Testis (tissue), 2 donors: ENCODE measurements at regions not wholly inside any gene's neighbourhood (a gene's known extent, or its start where the extent isn't known, plus 50 kb on each side); places are given as distances from the start of the nearest gene placed in this dataset.
"Not testable (repeated sequence)": the region's sequence is repeated elsewhere in the genome, so short reads cannot be mapped to it uniquely, and the experiment has no call there.

Experiments used
- DNase-seq: peaks from one replicate; pipeline ENCODE4 v3.0.0-alpha.2; 2019
- H3K27ac ChIP-seq, 2 donors: fragments of 200-600 bp; sonication (generic); one replicate each; pipeline ENCODE4 v1.5.1; 2019
- H3K27me3 ChIP-seq: fragments of 200-600 bp; sonication (generic); one replicate; pipeline ENCODE4 v1.5.1; 2019
- H3K36me3 ChIP-seq: fragments of 200-600 bp; sonication (generic); one replicate; pipeline ENCODE4 v1.5.1; 2017; ENCODE audit warnings: low read depth; ENCODE audit errors: missing control alignments
- H3K4me1 ChIP-seq: fragments of 200-600 bp; sonication (generic); one replicate; pipeline ENCODE4 v1.5.1; 2019
- H3K4me3 ChIP-seq, 2 donors: fragments of 200-600 bp; sonication (generic); one replicate each; pipeline ENCODE4 v1.5.1; 2017 to 2019
- H3K9me3 ChIP-seq: fragments of 200-600 bp; sonication (generic); one replicate; pipeline ENCODE4 v1.5.1; 2017
- POLR2A ChIP-seq: fragments of 450-650 bp; IDR thresholded peaks from one replicate; pipeline ENCODE4 v1.6.1; 2017; ENCODE audit warnings: antibody characterized with exemption, mild to moderate bottlenecking, moderate library complexity
- WGBS, 2 donors: methylation state at CpG; one replicate each; pipeline ENCODE4 v1.1.5; 2018; 5-methylcytosine and 5-hydroxymethylcytosine counted together
- intact Hi-C: fragments of 100-400 bp; cut with DNase I; formaldehyde crosslinking; loops from one replicate; pipeline ENCODE4 v1.15.1; 2023; ENCODE audit warnings: low total_unique reads
- TF ChIP-seq, protein P1 (sequence below), 3 experiments: fragments of 450-650 bp in 2 of 3; fragments of 200-600 bp in 1 of 3; sonication (generic) in 1 of 3; IDR thresholded peaks; one replicate each; pipeline ENCODE4 v1.5.1; 2016 to 2019; ENCODE audit warnings: antibody characterized with exemption in 3 of 3, mild to moderate bottlenecking in 2 of 3, moderate library complexity in 1 of 3

DNA sequence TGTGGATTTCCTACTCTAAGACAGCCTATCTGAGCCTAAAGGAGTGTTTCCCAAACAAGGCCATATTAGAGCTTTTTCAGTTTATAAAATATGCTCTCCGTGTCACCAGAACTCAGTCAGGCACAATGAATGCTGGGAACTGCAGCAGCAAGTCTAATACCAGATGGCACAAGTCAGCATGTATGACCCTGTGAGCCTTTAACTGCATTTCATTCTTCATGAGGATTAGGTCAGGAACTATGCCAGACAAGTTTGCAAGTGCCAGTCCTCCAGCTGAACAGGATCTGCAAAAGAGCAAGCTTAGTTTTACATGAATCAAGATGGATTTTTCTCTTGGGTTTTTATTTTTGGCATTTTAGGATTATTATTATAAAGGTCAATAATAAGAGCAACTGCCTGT, 66.7 kb upstream of the SAMD5 start:
- TF ChIP-seq, protein P1, sequence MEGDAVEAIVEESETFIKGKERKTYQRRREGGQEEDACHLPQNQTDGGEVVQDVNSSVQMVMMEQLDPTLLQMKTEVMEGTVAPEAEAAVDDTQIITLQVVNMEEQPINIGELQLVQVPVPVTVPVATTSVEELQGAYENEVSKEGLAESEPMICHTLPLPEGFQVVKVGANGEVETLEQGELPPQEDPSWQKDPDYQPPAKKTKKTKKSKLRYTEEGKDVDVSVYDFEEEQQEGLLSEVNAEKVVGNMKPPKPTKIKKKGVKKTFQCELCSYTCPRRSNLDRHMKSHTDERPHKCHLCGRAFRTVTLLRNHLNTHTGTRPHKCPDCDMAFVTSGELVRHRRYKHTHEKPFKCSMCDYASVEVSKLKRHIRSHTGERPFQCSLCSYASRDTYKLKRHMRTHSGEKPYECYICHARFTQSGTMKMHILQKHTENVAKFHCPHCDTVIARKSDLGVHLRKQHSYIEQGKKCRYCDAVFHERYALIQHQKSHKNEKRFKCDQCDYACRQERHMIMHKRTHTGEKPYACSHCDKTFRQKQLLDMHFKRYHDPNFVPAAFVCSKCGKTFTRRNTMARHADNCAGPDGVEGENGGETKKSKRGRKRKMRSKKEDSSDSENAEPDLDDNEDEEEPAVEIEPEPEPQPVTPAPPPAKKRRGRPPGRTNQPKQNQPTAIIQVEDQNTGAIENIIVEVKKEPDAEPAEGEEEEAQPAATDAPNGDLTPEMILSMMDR (IDR thresholded peaks at IDR 0.05): no peak
- TF ChIP-seq POLR2A: no peak
- intact Hi-C loops: no loop called here

DNA sequence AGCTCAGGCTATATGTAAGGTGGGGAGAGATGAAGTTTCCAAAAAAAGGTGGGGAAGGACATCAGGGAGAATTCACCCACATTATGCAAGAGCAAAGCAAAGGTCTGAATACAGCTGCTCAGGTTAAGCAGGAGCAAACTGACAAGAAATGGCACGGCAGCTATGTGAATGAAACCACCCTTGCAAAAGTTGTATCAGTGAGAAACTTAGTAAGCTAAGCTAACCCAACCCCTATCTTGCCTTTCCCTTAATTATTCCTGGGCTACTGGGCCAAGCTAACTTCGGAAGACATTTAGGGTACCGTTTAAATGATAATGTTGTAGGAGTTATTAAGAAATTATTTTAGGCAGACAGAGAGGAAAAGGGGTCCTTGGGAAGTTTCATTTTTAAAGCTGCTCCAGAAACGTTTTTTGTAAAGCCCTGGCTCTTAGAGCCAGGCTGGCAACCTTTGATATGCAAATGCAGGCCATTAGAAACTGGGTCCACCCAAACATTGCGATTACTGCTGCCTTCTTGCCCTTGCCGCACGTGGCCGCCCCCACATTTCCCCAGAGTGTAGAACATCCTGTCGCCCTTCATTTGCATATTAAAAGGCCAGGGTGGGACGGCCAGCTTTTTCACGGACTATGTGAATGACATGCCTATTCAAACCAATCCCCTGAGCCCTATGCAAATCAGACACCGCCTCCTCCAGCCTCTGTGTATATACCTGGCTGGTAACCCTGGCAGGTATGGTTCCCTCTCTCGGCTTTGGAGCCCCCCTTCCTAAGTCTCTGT, 60.5 kb upstream of the SAMD5 start:
- Histone ChIP-seq H3K27ac (no peak overlapping the region), H3K27me3 (no peaks in the 10 kb centered on the region), H3K36me3 (no peaks in the 10 kb centered on the region), H3K4me1 (no peaks in the 10 kb centered on the region), H3K4me3 (no peak overlapping the region), H3K9me3 (no peaks in the 10 kb centered on the region)
- TF ChIP-seq POLR2A: no peak
- TF ChIP-seq, protein P1 (IDR thresholded peaks at IDR 0.05): no peak
- intact Hi-C loops: no loop called here
- WGBS, 2 donors: 21 to 30% methylated on average over 13 of the region's 13 CpGs
- peak; percentile 16 for DNase-seq

More for the DNA sequence above, 66.7 kb upstream of the SAMD5 start:
- H3K4me1 ChIP-seq: no peaks in the 10 kb centered on the region
- no peaks in the 10 kb centered on the region for H3K9me3 ChIP-seq
- H3K27ac ChIP-seq: no peak overlapping the region
- WGBS, 2 donors: 50 to 65% methylated on average over 1 of the region's 1 CpG
- DNase-seq: no peak
- no peak overlapping the region for H3K4me3 ChIP-seq
- no peaks in the 10 kb centered on the region for H3K27me3 ChIP-seq
- no peaks in the 10 kb centered on the region for H3K36me3 ChIP-seq

DNA sequence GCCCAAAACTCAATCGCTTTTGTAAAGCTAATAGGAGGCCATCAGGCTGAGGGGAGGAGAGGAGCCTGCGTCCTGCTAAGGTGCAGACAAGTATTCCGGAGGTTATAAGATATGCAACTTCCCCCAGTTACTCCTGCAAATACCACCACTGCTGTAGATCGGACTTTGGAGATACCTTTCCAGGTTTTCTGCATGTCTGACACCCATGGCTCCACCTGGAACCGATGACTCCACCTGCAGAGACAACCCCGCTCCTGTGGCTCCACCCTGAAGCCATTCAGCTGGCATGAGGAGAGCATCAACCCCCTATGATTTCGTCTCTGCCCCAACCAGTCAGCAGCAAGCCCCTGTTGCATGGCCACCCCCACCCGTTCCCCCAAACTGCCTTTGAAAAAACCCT, 59.7 kb upstream of the SAMD5 start:
- Histone ChIP-seq H3K9me3 (no peaks in the 10 kb centered on the region), H3K27ac (no peak overlapping the region), H3K4me3 (no peak overlapping the region), H3K27me3 (no peaks in the 10 kb centered on the region), H3K36me3 (no peaks in the 10 kb centered on the region), H3K4me1 (no peaks in the 10 kb centered on the region)
- TF ChIP-seq POLR2A: no peak
- 65 to 80% methylated on average over 8 of the region's 8 CpGs for WGBS, 2 donors
- DNase-seq: no peak
- intact Hi-C loops: no loop called here

DNA sequence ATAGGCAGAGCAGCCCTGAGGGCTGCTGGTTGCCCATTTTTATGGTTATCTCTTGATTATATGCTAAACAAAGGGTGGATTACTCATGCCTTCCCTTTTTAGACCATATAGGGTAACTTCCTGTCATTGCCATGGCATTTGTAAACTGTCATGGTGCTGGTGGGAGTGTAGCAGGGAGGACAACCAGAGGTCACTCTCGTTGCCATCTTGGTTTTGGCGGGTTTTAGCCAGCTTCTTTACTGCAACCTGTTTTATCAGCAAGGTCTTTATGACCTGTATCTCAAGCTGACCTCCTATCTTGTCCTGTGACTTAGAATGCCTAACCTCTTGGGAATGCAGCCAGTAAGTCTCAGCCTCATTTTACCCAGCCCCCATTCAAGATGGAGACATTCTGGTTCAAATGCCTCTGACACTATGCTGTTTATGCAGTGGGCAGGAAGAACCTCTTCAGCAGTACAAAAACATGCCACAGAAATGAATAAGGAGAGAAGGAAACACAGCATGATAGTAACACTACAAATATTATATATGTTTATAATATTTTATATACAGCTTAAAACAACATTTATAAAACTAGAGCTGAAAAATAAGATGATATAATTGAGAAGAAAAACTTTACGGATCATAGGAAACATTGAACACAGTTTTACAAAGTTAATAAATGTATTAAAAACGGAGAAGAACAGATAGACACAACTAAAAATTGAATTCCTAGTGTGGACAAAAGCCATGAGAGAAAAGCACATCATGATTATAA, 58.9 kb upstream of the SAMD5 start:
- no peak overlapping the region for H3K27ac ChIP-seq
- no peak overlapping the region for H3K4me3 ChIP-seq
- no peaks in the 10 kb centered on the region for H3K4me1 ChIP-seq
- no peak for DNase-seq
- H3K9me3 ChIP-seq: no peaks in the 10 kb centered on the region
- no peaks in the 10 kb centered on the region for H3K27me3 ChIP-seq
- H3K36me3 ChIP-seq: no peaks in the 10 kb centered on the region
- intact Hi-C loops: no loop called here
- no peak for TF ChIP-seq POLR2A
- TF ChIP-seq, protein P1 (IDR thresholded peaks at IDR 0.05): no peak
- WGBS, 2 donors: 86% methylated on average over 4 of the region's 4 CpGs

DNA sequence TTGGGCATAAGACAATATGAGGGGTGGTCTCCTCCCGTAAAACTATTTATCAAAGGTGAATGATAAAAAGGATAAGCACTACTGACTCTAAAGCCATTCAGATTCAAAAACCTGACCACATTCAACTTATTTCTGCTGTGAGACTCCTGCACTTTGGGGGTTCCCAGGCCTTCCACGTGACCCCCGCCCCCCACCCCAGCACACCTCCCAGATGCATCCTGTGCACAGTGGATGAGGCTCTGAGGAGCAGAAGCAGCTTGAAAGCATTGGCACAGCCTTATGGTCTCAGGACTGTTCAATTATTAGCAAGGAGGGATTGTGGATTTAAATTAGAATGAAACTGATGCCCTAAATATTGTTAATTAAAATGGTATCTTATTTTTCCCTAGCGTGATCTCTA, 55.1 kb upstream of the SAMD5 start:
- TF ChIP-seq POLR2A: no peak
- TF ChIP-seq, protein P1 (IDR thresholded peaks at IDR 0.05): no peak
- Histone ChIP-seq H3K4me1 (no peaks in the 10 kb centered on the region), H3K27me3 (no peaks in the 10 kb centered on the region), H3K4me3 (no peak overlapping the region), H3K36me3 (no peaks in the 10 kb centered on the region), H3K27ac (no peak overlapping the region), H3K9me3 (no peaks in the 10 kb centered on the region)
- 80% methylated on average over 4 of the region's 4 CpGs for WGBS, 2 donors
- DNase-seq: no peak
- intact Hi-C loops: no loop called here

DNA sequence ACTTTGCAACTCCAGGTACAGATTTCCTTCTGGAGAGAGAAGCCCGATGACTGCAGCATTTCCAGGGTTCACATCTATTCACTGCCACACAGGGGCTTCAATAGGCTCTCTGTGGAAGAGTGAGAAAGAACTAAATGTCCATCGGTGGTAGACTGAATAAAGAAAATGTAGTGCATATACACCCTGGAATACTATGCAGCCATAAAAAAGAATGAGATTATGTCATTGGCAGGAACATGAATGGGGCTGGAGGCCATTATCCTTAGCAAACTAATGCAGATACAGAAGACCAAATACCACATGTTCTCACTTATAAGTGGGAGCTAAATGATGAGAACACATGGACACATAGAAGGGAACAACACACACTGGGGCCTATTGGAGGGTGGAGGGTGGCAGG, 53.6 kb upstream of the SAMD5 start:
- H3K36me3 ChIP-seq, H3K4me3 ChIP-seq, DNase-seq, intact Hi-C loops, H3K4me1 ChIP-seq, H3K9me3 ChIP-seq, H3K27me3 ChIP-seq, H3K27ac ChIP-seq: not testable (repeated sequence)
- WGBS, 2 donors: 88 to 94% methylated on average over 2 of the region's 2 CpGs
